Ovary (tissue), 7 donors: ENCODE measurements at regions not wholly inside any gene's neighbourhood (a gene's known extent, or its start where the extent isn't known, plus 50 kb on each side); places are given as distances from the start of the nearest gene placed in this dataset.

Experiments used
- DNase-seq, 5 donors: peaks; one replicate each; pipeline ENCODE4 v3.0.0-alpha.2; 2019 to 2020
- H3K27ac ChIP-seq, 2 donors: fragments of 200-600 bp; one replicate each; pipeline versions ENCODE4 v1.5.1 to v1.8.0; 2019 to 2022
- H3K27me3 ChIP-seq: fragments of 200-600 bp; one replicate; pipeline ENCODE4 v1.8.0; 2022
- H3K36me3 ChIP-seq: fragments of 200-600 bp; sonication (generic); one replicate; pipeline ENCODE4 v1.5.1; 2019
- H3K4me1 ChIP-seq: one replicate; pipeline ENCODE4 v1.8.1; 2013; ENCODE audit warnings: mild to moderate bottlenecking, moderate library complexity; ENCODE audit not compliant: insufficient read depth
- H3K4me3 ChIP-seq: fragments of 200-600 bp; sonication (generic); one replicate; pipeline ENCODE4 v1.5.1; 2017
- H3K9me3 ChIP-seq, 2 donors: fragments of 200-600 bp in 1 of 2; sonication (generic) in 1 of 2; one replicate each; pipeline versions ENCODE4 v1.5.1 to v1.8.1; 2013 to 2019; ENCODE audit warnings: mild to moderate bottlenecking in 1 of 2, moderate library complexity in 1 of 2
- EP300 ChIP-seq: sonication (generic); formaldehyde crosslinking; IDR thresholded peaks from one replicate; pipeline ENCODE4 v1.6.1; 2017; ENCODE audit warnings: antibody characterized with exemption
- POLR2A ChIP-seq: fragments of 450-650 bp; IDR thresholded peaks from one replicate; pipeline ENCODE4 v1.6.1; 2017; ENCODE audit warnings: antibody characterized with exemption, mild to moderate bottlenecking, moderate library complexity
- WGBS, 3 donors: extraction: QIAGEN DNeasy Blood & Tissue Kit in 1 of 3; methylation state at CpG; one replicate each; pipeline versions ENCODE4 v1.1.5 to v1.1.7; 2013 to 2017; 5-methylcytosine and 5-hydroxymethylcytosine counted together
- intact Hi-C, 4 donors: fragments of 100-400 bp; cut with DNase I; formaldehyde crosslinking; loops; one replicate each; pipeline versions ENCODE4 v1.11.0 to v1.15.1; 2022 to 2023
- TF ChIP-seq, protein P1 (sequence below), 3 donors: fragments of 450-650 bp in 2 of 3; fragments of 200-600 bp in 1 of 3; IDR thresholded peaks; one replicate each; pipeline versions ENCODE4 v1.5.1 to v1.8.0; 2016 to 2022; ENCODE audit warnings: antibody characterized with exemption in 3 of 3, mild to moderate bottlenecking in 1 of 3
- donor health status: DM: no; HTN: no; CAD: no; lungs with moderate emphysema.
- donor health status: DM: no; HTN: no; CAD: no.
- donor health status: Bipolar disorder and iron deficiency.
- donor health status: DM: no; HTN: no; CAD: no.
- donor health status: DM: yes; HTN: yes; CAD: no.

- TF ChIP-seq, protein P1, sequence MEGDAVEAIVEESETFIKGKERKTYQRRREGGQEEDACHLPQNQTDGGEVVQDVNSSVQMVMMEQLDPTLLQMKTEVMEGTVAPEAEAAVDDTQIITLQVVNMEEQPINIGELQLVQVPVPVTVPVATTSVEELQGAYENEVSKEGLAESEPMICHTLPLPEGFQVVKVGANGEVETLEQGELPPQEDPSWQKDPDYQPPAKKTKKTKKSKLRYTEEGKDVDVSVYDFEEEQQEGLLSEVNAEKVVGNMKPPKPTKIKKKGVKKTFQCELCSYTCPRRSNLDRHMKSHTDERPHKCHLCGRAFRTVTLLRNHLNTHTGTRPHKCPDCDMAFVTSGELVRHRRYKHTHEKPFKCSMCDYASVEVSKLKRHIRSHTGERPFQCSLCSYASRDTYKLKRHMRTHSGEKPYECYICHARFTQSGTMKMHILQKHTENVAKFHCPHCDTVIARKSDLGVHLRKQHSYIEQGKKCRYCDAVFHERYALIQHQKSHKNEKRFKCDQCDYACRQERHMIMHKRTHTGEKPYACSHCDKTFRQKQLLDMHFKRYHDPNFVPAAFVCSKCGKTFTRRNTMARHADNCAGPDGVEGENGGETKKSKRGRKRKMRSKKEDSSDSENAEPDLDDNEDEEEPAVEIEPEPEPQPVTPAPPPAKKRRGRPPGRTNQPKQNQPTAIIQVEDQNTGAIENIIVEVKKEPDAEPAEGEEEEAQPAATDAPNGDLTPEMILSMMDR (IDR thresholded peaks at IDR 0.05) = no peak
- TF ChIP-seq POLR2A (no peak), EP300 (no peak)
- H3K27me3 ChIP-seq = no peaks in the 10 kb centered on the region
- DNase-seq = no peak
These were observed 107.2 kb upstream of the SLIT3 start for GRCh38 chr5:169408171-169408570.

GRCh38 chr5:169404223-169404622, 103.3 kb upstream of the SLIT3 start:
- 59 to 67% (median 59%) methylated on average over 3 of the region's 3 CpGs for WGBS, 3 donors
- H3K36me3 ChIP-seq = no peaks in the 10 kb centered on the region
- H3K9me3 ChIP-seq = no peaks in the 10 kb centered on the region
- H3K27me3 ChIP-seq = no peaks in the 10 kb centered on the region
- DNase-seq = no peak
- H3K27ac ChIP-seq = no peak overlapping the region
- H3K4me3 ChIP-seq = no peak overlapping the region
- intact Hi-C loops = no loop called here
- no peaks in the 10 kb centered on the region for H3K4me1 ChIP-seq
- TF ChIP-seq POLR2A = no peak
- TF ChIP-seq EP300 = no peak
- TF ChIP-seq, protein P1 (IDR thresholded peaks at IDR 0.05) = no peak

More at GRCh38 chr5:169408171-169408570, 107.2 kb upstream of the SLIT3 start:
- no peaks in the 10 kb centered on the region for H3K9me3 ChIP-seq
- 83 to 92% (median 92%) methylated on average over 4 of the region's 4 CpGs for WGBS, 3 donors
- H3K27ac ChIP-seq = no peak overlapping the region
- intact Hi-C loops = no loop called here
- H3K36me3 ChIP-seq = no peaks in the 10 kb centered on the region
- H3K4me3 ChIP-seq = no peak overlapping the region
- H3K4me1 ChIP-seq = no peaks in the 10 kb centered on the region

- 75 to 85% (median 80%) methylated on average over 1 of the region's 1 CpG for WGBS, 3 donors
- H3K4me1 ChIP-seq = no peaks in the 10 kb centered on the region
- H3K27me3 ChIP-seq = no peaks in the 10 kb centered on the region
- intact Hi-C loops = no loop called here
- no peaks in the 10 kb centered on the region for H3K36me3 ChIP-seq
- H3K9me3 ChIP-seq = no peaks in the 10 kb centered on the region
- no peak overlapping the region for H3K4me3 ChIP-seq
- no peak for TF ChIP-seq EP300
- no peak for TF ChIP-seq POLR2A
- TF ChIP-seq, protein P1 (IDR thresholded peaks at IDR 0.05) = no peak
- no peak overlapping the region for H3K27ac ChIP-seq
- DNase-seq = no peak
These were observed 97.6 kb upstream of the SLIT3 start for GRCh38 chr5:169398515-169398914.

GRCh38 chr5:169395136-169395535, 94.2 kb upstream of the SLIT3 start:
- Histone ChIP-seq H3K9me3 (no peaks in the 10 kb centered on the region), H3K27ac (no peak overlapping the region), H3K4me1 (no peaks in the 10 kb centered on the region), H3K4me3 (no peak overlapping the region), H3K27me3 (no peaks in the 10 kb centered on the region), H3K36me3 (no peaks in the 10 kb centered on the region)
- 59 to 66% (median 65%) methylated on average over 1 of the region's 1 CpG for WGBS, 3 donors
- TF ChIP-seq EP300 = no peak
- intact Hi-C loops = no loop called here
- no peak for DNase-seq

DNA sequence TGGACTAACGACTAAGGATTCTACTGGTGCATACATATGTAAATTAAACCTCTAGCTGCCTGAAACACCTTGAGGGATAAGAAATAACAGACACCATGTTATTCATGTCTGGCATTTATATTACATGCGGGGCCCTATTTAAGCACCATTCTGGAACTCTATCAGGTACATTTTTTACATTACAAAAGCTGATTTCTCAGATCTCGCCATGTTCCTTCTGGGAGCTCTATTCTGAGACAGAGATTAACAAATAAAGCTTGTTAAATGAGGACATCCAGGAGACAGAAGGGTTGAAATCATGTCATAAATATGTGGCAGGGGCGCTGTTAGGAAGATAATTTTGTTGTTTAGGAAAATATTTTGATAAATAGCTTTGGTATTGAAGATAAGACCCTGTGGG, 93.4 kb upstream of the SLIT3 start:
- WGBS, 3 donors = 55 to 79% (median 61%) methylated on average over 4 of the region's 4 CpGs
- TF ChIP-seq, protein P1 (IDR thresholded peaks at IDR 0.05) = no peak
- TF ChIP-seq POLR2A (no peak), EP300 (no peak)

More for the DNA sequence above, 93.4 kb upstream of the SLIT3 start:
- intact Hi-C loops = no loop called here
- no peak overlapping the region for H3K27ac ChIP-seq
- no peak for DNase-seq
- H3K4me3 ChIP-seq = no peak overlapping the region
- H3K27me3 ChIP-seq = no peaks in the 10 kb centered on the region
- no peaks in the 10 kb centered on the region for H3K4me1 ChIP-seq
- H3K9me3 ChIP-seq = no peaks in the 10 kb centered on the region
- H3K36me3 ChIP-seq = no peaks in the 10 kb centered on the region
